ENCODE measurements at regions not wholly inside any gene's neighbourhood (a gene's known extent, or its start where the extent isn't known, plus 50 kb on each side); places are given as distances from the start of the nearest gene placed in this dataset.

DNA sequence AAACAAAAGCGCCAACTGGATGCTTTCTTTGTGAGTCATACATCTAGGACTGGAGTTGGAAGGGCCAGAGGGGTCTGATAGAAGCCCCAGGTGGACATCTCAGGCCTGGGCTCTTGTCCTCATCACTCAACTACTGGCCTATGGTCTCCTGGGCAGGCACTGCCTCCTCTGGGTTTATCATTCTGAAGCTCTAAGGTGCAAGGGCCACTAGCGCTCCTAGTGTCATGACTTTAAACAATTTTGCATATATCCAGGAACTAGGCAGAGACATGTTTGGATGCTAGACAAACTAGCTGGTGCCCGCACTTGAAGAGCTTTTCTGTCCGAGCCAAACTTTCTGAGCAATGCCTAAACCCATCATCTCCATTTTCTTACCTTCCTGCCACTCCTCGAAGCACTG lies 72.3 kb downstream of the CD164 start:
- TF ChIP-seq, protein P1, sequence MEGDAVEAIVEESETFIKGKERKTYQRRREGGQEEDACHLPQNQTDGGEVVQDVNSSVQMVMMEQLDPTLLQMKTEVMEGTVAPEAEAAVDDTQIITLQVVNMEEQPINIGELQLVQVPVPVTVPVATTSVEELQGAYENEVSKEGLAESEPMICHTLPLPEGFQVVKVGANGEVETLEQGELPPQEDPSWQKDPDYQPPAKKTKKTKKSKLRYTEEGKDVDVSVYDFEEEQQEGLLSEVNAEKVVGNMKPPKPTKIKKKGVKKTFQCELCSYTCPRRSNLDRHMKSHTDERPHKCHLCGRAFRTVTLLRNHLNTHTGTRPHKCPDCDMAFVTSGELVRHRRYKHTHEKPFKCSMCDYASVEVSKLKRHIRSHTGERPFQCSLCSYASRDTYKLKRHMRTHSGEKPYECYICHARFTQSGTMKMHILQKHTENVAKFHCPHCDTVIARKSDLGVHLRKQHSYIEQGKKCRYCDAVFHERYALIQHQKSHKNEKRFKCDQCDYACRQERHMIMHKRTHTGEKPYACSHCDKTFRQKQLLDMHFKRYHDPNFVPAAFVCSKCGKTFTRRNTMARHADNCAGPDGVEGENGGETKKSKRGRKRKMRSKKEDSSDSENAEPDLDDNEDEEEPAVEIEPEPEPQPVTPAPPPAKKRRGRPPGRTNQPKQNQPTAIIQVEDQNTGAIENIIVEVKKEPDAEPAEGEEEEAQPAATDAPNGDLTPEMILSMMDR (IDR thresholded peaks at IDR 0.05): no peak
- TF ChIP-seq POLR2AphosphoS5 (IDR thresholded peaks at IDR 0.05; ENCODE audit: low read depth, low read length): no peak
